ENCODE measurements at regions not wholly inside any gene's neighbourhood (a gene's known extent, or its start where the extent isn't known, plus 50 kb on each side); places are given as distances from the start of the nearest gene placed in this dataset.
"Not testable (repeated sequence)": the region's sequence is repeated elsewhere in the genome, so short reads cannot be mapped to it uniquely, and the experiment has no call there.

GRCh38 chr2:16950436-16950835 lies 284.8 kb upstream of the CYRIA start:
- DNase-seq, result peak; percentile 28

GRCh38 chr2:16948710-16949109 lies 283.1 kb upstream of the CYRIA start:
- no peak for DNase-seq

GRCh38 chr2:16948053-16948452 lies 282.4 kb upstream of the CYRIA start:
- DNase-seq, result peak; percentile 93

GRCh38 chr2:16943279-16943958 lies 277.8 kb upstream of the CYRIA start:
- DNase-seq, result no peak

- no peak for DNase-seq
Observed at GRCh38 chr2:16940214-16940613, 274.6 kb upstream of the CYRIA start.

- no peak for DNase-seq
Observed at GRCh38 chr2:16939771-16940170, 274.1 kb upstream of the CYRIA start.

- DNase-seq, result peak; percentile 47
Observed at GRCh38 chr2:16933355-16933754, 267.7 kb upstream of the CYRIA start.

- peak; percentile 41 for DNase-seq
Observed at GRCh38 chr2:16932826-16933225, 267.2 kb upstream of the CYRIA start.

GRCh38 chr2:16931441-16931840 lies 265.8 kb upstream of the CYRIA start:
- no peak for DNase-seq

GRCh38 chr2:16927398-16927797 lies 261.8 kb upstream of the CYRIA start:
- DNase-seq, result no peak

- DNase-seq, result no peak
Observed at GRCh38 chr2:16925145-16925544, 259.5 kb upstream of the CYRIA start.

- DNase-seq, result not testable (repeated sequence)
Observed at GRCh38 chr2:16915341-16915755, 249.7 kb upstream of the CYRIA start.

GRCh38 chr2:16911746-16912145 lies 246.1 kb upstream of the CYRIA start:
- DNase-seq, result no peak

GRCh38 chr2:16908656-16909055 lies 243.0 kb upstream of the CYRIA start:
- DNase-seq, result no peak

- DNase-seq, result no peak
Observed at GRCh38 chr2:16907645-16908282, 242.1 kb upstream of the CYRIA start.

GRCh38 chr2:16905325-16905724 lies 239.7 kb upstream of the CYRIA start:
- DNase-seq, result not testable (repeated sequence)

- DNase-seq, result no peak
Observed at GRCh38 chr2:16900405-16901025, 234.9 kb upstream of the CYRIA start.

- no peak for DNase-seq
Observed at GRCh38 chr2:16899958-16900357, 234.3 kb upstream of the CYRIA start.

GRCh38 chr2:16890081-16890480 lies 224.4 kb upstream of the CYRIA start:
- DNase-seq, result no peak

- no peak for DNase-seq
Observed at GRCh38 chr2:16885027-16885426, 219.4 kb upstream of the CYRIA start.

- DNase-seq, result no peak
Observed at GRCh38 chr2:16882706-16883105, 217.1 kb upstream of the CYRIA start.

GRCh38 chr2:16881122-16881521 lies 215.5 kb upstream of the CYRIA start:
- DNase-seq, result no peak

- no peak for DNase-seq
Observed at GRCh38 chr2:16871411-16871810, 205.8 kb upstream of the CYRIA start.

GRCh38 chr2:16870491-16871076 lies 204.9 kb upstream of the CYRIA start:
- DNase-seq, result no peak
